ENCODE measurements at regions not wholly inside any gene's neighbourhood (a gene's known extent, or its start where the extent isn't known, plus 50 kb on each side); places are given as distances from the start of the nearest gene placed in this dataset.

GRCh38 chr4:153082322-153083301 is 121.6 kb upstream of the TRIM2 start:
- DNase-seq (ENCODE audit: low spot score): peak; percentile 23
- intact Hi-C loops (cut with DNase I): no loop called here
- peak overlapping the region in 1 of 2 donors; percentile 54 for H3K27ac ChIP-seq

GRCh38 chr4:153083447-153083947 is 120.7 kb upstream of the TRIM2 start:
- Histone ChIP-seq H3K27me3 (replicated peaks; ENCODE audit: insufficient read depth) (no peaks in the 10 kb centered on the region), H3K9me3 (no peaks in the 10 kb centered on the region), H3K4me1 (replicated peaks) (no peaks in the 10 kb centered on the region), H3K27ac (peak overlapping the region in 1 of 2 donors; percentile 54), H3K36me3 (no peaks in the 10 kb centered on the region), H3K4me3 (no peak overlapping the region)
- DNase-seq (ENCODE audit: low spot score): peak; percentile 74
- TF ChIP-seq POLR2AphosphoS5 (IDR thresholded peaks at IDR 0.05) (peak; percentile 52), CTCF (IDR thresholded peaks at IDR 0.05) (peak in 3 of 4 experiments; percentile 68 to 76 (median 73)), POLR2A (IDR thresholded peaks at IDR 0.05) (no peak)
- intact Hi-C loops (cut with DNase I): no loop called here
- 21% methylated on average over 7 of the region's 7 CpGs for WGBS

More at GRCh38 chr4:153082322-153083301, 121.6 kb upstream of the TRIM2 start:
- no peaks in the 10 kb centered on the region for H3K4me1 ChIP-seq (replicated peaks)
- H3K4me3 ChIP-seq: no peak overlapping the region
- H3K36me3 ChIP-seq: no peaks in the 10 kb centered on the region
- TF ChIP-seq POLR2A (IDR thresholded peaks at IDR 0.05) (no peak), POLR2AphosphoS5 (IDR thresholded peaks at IDR 0.05) (no peak), CTCF (IDR thresholded peaks at IDR 0.05) (no peak)
- WGBS: 55% methylated on average over 15 of the region's 15 CpGs
- no peaks in the 10 kb centered on the region for H3K9me3 ChIP-seq
- no peaks in the 10 kb centered on the region for H3K27me3 ChIP-seq (replicated peaks; ENCODE audit: insufficient read depth)

- Histone ChIP-seq H3K9me3 (no peaks in the 10 kb centered on the region), H3K27me3 (replicated peaks; ENCODE audit: insufficient read depth) (no peaks in the 10 kb centered on the region), H3K4me1 (replicated peaks) (no peaks in the 10 kb centered on the region), H3K27ac (no peak overlapping the region), H3K4me3 (no peak overlapping the region), H3K36me3 (no peaks in the 10 kb centered on the region)
- TF ChIP-seq CTCF (IDR thresholded peaks at IDR 0.05): no peak
- no peak for TF ChIP-seq POLR2AphosphoS5 (IDR thresholded peaks at IDR 0.05)
- no peak for DNase-seq (ENCODE audit: low spot score)
- WGBS: 76% methylated on average over 15 of the region's 15 CpGs
- intact Hi-C loops (cut with DNase I): loop anchor here (2.0 kb wide), 1 partner anchor 40 kb away; no protein-coding TSS in a partner anchor
Measured at GRCh38 chr4:153084224-153084979, 119.8 kb upstream of the TRIM2 start.

GRCh38 chr4:153084980-153085630 is 119.1 kb upstream of the TRIM2 start:
- Histone ChIP-seq H3K9me3 (no peaks in the 10 kb centered on the region), H3K4me1 (replicated peaks) (no peaks in the 10 kb centered on the region), H3K27me3 (replicated peaks; ENCODE audit: insufficient read depth) (no peaks in the 10 kb centered on the region), H3K27ac (no peak overlapping the region), H3K4me3 (no peak overlapping the region), H3K36me3 (no peaks in the 10 kb centered on the region)
- TF ChIP-seq CTCF (IDR thresholded peaks at IDR 0.05): peak; percentile 91 to 96 (median 94)
- TF ChIP-seq POLR2AphosphoS5 (IDR thresholded peaks at IDR 0.05): peak; percentile 15
- no peak for TF ChIP-seq POLR2A (IDR thresholded peaks at IDR 0.05)
- intact Hi-C loops (cut with DNase I): loop anchor here (2.0 to 5.0 kb wide), 2 partner anchors 40 to 243 kb away; no protein-coding TSS in a partner anchor
- WGBS: 15% methylated on average over 11 of the region's 11 CpGs
- DNase-seq (ENCODE audit: low spot score): peak; percentile 60
